GM18867 (cell line): ENCODE measurements at regions not wholly inside any gene's neighbourhood (a gene's known extent, or its start where the extent isn't known, plus 50 kb on each side); places are given as distances from the start of the nearest gene placed in this dataset.

Experiments
- ATAC-seq: cut with Tn5 transposase; IDR thresholded peaks from one replicate; pipeline ENCODE4 v1.9.1; 2021; ENCODE audit warnings: mild to moderate bottlenecking, moderate library complexity; ENCODE audit not compliant: unreplicated experiment

- ATAC-seq = no peak
Observed at GRCh38 chr4:71269233-71269632, 69.6 kb upstream of the SLC4A4 start.

DNA sequence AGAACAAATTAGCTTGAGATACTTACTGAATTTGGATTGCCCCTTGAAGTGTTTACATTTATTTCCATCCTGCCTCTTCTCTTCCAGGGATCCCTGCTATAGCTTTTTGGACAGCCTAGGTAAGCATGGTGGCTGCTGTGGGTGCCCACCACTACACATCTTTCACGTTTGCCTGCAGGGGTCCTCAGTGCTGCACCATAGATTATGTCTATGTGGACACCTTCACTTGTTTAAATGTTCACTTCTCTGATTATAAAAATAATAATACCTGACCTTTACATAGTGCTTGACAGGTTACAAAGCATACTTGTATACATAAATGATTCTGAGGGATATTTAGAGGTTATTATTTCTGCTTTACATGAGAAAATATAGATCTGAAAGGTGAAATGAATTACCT, 67.9 kb upstream of the SLC4A4 start:
- ATAC-seq = peak; percentile 63

GRCh38 chr4:71272976-71273375, 65.8 kb upstream of the SLC4A4 start:
- ATAC-seq = no peak

DNA sequence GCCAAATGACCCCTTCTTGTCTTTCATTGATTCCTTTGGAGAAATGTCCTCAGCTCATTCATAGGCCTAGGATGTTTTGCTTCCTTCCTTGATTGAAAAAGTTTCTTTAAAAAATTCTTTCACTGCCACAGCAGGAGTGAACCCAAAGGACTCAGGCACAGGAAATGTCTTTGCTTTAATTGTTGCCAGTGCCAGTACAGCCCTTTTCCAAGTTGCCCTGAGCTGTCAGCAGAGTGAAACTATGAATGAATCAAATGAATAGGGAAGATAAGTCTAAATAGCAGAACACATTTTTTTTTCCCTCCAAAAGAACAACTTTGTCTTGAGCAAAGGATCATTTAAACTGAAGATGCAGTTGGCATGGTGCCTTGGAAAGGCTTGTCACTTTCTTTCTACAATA, 63.8 kb upstream of the SLC4A4 start:
- ATAC-seq = no peak

DNA sequence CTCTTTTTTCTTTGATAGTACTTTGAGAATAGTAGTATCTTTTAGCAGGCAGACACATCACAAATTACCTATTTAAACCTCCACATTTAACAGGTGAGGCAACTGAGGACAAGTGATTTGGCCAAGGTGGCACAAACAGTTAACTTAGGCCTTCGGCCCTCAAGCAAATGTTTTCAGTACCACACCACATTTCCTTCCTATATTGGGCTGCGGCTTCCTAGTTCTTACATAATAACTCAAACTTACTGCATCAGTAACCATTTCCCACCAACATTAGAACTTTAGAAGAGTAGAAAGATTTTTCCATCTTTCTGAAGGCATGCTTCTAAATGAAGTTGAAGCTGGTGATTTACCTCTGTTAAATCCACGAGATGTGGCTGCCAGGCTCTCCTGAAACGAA, 63.2 kb upstream of the SLC4A4 start:
- peak; percentile 40 for ATAC-seq

- ATAC-seq = no peak
Observed at GRCh38 chr4:71277353-71277752, 61.5 kb upstream of the SLC4A4 start.

- ATAC-seq = no peak
Observed at GRCh38 chr4:71283642-71284257, 55.1 kb upstream of the SLC4A4 start.

GRCh38 chr4:71287305-71287704, 51.5 kb upstream of the SLC4A4 start:
- ATAC-seq = no peak

GRCh38 chr4:71288875-71289274, 49.9 kb upstream of the SLC4A4 start:
- no peak for ATAC-seq
